ENCODE measurements at regions not wholly inside any gene's neighbourhood (a gene's known extent, or its start where the extent isn't known, plus 50 kb on each side); places are given as distances from the start of the nearest gene placed in this dataset.
"Not testable (repeated sequence)": the region's sequence is repeated elsewhere in the genome, so short reads cannot be mapped to it uniquely, and the experiment has no call there.

DNA sequence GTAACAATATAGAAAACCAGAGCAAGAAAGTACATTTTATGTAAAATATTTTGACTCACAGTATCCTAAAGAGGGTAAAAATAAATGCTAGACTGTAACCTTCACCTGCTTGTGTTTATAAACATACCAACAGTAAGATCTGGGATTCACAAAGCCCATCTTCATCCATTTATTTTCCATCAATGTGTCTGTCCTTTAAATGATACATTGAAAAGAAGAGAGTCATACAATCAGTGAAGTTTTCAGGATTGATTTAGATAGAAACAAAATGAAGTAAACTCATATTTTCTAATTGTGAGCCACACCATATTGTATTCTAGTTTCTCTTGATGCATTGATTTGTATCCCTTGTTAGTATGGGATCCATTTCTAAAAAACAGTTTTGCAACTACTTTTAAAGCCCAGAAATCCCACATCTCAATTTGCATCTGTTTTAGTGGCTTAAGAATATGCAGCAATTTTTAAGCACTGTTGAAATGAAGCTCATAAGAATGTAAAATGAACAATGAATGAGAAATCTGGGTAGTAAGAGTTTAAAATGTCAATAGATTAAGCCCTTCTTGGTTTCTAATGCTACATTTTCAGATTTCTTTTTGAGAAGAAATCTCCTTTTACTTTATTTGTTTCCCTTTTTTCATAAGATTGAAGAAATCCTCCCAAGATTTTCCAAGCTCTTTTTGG, 548.1 kb upstream of the ADGRL2 start:
- H3K4me1 Mint-ChIP-seq (ENCODE audit: low read depth): no peaks in the 10 kb centered on the region
- no peak overlapping the region for H3K4me3 ChIP-seq (ENCODE audit: low read length)
- intact Hi-C loops (cut with DNase I, micrococcal nuclease): no loop called here
- peaks cover 9% of the 10 kb centered on the region for H3K9me3 Mint-ChIP-seq
- H3K36me3 ChIP-seq (ENCODE audit: insufficient read depth, low read length): no peaks in the 10 kb centered on the region
- ATAC-seq (ENCODE audit: poor library complexity) (no peak), DNase-seq (no peak)
- no peak overlapping the region for H3K4me3 Mint-ChIP-seq
- TF ChIP-seq, protein P1, sequence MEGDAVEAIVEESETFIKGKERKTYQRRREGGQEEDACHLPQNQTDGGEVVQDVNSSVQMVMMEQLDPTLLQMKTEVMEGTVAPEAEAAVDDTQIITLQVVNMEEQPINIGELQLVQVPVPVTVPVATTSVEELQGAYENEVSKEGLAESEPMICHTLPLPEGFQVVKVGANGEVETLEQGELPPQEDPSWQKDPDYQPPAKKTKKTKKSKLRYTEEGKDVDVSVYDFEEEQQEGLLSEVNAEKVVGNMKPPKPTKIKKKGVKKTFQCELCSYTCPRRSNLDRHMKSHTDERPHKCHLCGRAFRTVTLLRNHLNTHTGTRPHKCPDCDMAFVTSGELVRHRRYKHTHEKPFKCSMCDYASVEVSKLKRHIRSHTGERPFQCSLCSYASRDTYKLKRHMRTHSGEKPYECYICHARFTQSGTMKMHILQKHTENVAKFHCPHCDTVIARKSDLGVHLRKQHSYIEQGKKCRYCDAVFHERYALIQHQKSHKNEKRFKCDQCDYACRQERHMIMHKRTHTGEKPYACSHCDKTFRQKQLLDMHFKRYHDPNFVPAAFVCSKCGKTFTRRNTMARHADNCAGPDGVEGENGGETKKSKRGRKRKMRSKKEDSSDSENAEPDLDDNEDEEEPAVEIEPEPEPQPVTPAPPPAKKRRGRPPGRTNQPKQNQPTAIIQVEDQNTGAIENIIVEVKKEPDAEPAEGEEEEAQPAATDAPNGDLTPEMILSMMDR (IDR thresholded peaks at IDR 0.05): no peak
- no peaks in the 10 kb centered on the region for H3K27me3 Mint-ChIP-seq
- H3K27ac Mint-ChIP-seq: no peak overlapping the region
- CTCF ChIA-PET: no interaction called here
- H3K4me1 ChIP-seq (ENCODE audit: insufficient read depth, low read length): no peaks in the 10 kb centered on the region
- POLR2A ChIA-PET: no interaction called here
- no peaks in the 10 kb centered on the region for H3K27me3 ChIP-seq (ENCODE audit: control insufficient read depth in 1 of 2, insufficient read depth in 2 of 2, low read length in 2 of 2)
- H3K36me3 Mint-ChIP-seq (ENCODE audit: low read depth): no peaks in the 10 kb centered on the region
- H3K9me3 ChIP-seq (ENCODE audit: control insufficient read depth in 1 of 2, insufficient read depth in 1 of 2, low read length in 2 of 2): no peaks in the 10 kb centered on the region
- H3K27ac ChIP-seq (ENCODE audit: low read depth in 1 of 2, low read length in 2 of 2): no peak overlapping the region

DNA sequence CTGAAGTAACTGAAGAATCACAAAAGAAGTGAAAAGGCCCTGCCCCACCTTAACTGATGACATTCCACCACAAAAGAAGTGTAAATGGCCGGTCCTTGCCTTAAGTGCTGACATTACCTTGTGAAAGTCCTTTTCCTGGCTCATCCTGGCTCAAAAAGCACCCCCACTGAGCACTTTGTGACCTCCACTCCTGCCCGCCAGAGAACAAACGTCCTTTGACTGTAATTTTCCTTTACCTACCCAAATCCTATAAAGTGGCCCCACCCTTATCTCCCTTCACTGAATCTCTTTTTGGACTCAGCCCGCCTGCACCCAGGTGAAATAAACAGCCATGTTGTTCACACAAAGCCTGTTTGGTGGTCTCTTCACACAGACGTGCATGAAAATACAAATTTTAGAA, 549.9 kb upstream of the ADGRL2 start:
- H3K4me1 Mint-ChIP-seq (ENCODE audit: low read depth); H3K4me3 Mint-ChIP-seq; ATAC-seq (ENCODE audit: poor library complexity); H3K27ac Mint-ChIP-seq; DNase-seq; H3K4me3 ChIP-seq (ENCODE audit: low read length); H3K36me3 ChIP-seq (ENCODE audit: insufficient read depth, low read length); H3K27me3 Mint-ChIP-seq; H3K9me3 ChIP-seq (ENCODE audit: control insufficient read depth in 1 of 2, insufficient read depth in 1 of 2, low read length in 2 of 2); H3K27me3 ChIP-seq (ENCODE audit: control insufficient read depth in 1 of 2, insufficient read depth in 2 of 2, low read length in 2 of 2); H3K9me3 Mint-ChIP-seq; H3K36me3 Mint-ChIP-seq (ENCODE audit: low read depth); POLR2A ChIA-PET; H3K27ac ChIP-seq (ENCODE audit: low read depth in 1 of 2, low read length in 2 of 2); CTCF ChIA-PET; H3K4me1 ChIP-seq (ENCODE audit: insufficient read depth, low read length); intact Hi-C loops (cut with DNase I, micrococcal nuclease): not testable (repeated sequence)

DNA sequence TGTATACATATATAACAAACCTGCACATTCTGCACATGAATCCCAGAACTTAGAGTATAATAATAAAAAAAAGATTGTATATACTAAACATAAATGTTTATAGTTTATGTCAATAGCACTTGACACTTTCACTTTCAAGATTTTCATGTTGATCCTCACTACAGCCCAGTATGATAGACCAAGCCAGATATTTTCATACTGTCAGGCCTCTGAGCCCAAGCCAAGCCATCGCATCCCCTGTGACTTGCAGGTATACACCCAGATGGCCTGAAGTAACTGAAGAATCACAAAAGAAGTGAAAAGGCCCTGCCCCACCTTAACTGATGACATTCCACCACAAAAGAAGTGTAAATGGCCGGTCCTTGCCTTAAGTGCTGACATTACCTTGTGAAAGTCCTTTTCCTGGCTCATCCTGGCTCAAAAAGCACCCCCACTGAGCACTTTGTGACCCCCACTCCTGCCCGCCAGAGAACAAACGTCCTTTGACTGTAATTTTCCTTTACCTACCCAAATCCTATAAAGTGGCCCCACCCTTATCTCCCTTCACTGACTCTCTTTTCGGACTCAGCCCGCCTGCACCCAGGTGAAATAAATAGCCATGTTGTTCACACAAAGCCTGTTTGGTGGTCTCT, 555.5 kb upstream of the ADGRL2 start:
- CTCF ChIA-PET; POLR2A ChIA-PET; ATAC-seq (ENCODE audit: poor library complexity); H3K4me1 Mint-ChIP-seq (ENCODE audit: low read depth); H3K4me3 Mint-ChIP-seq; H3K4me3 ChIP-seq (ENCODE audit: low read length); H3K27me3 Mint-ChIP-seq; H3K36me3 ChIP-seq (ENCODE audit: insufficient read depth, low read length); H3K27ac Mint-ChIP-seq; H3K36me3 Mint-ChIP-seq (ENCODE audit: low read depth); H3K27me3 ChIP-seq (ENCODE audit: control insufficient read depth in 1 of 2, insufficient read depth in 2 of 2, low read length in 2 of 2); H3K4me1 ChIP-seq (ENCODE audit: insufficient read depth, low read length); H3K9me3 ChIP-seq (ENCODE audit: control insufficient read depth in 1 of 2, insufficient read depth in 1 of 2, low read length in 2 of 2); intact Hi-C loops (cut with DNase I, micrococcal nuclease); H3K27ac ChIP-seq (ENCODE audit: low read depth in 1 of 2, low read length in 2 of 2); DNase-seq: not testable (repeated sequence)
- peaks cover 19% of the 10 kb centered on the region for H3K9me3 Mint-ChIP-seq

DNA sequence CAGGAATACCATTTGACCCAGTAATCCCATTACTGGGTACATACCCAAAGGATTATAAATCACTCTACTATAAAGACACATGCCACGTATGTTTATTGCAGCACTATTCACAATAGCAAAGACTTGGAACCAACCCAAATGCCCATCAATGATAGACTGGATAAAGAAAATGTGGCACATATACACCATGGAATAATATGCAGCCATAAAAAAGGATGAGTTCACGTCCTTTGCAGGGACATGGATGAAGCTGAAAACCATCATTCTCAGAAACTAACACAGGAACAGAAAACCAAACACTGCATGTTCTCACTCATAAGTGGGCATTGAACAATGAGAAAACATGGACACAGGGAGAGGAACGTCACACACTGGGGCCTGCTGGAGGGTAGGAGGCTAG, 556.1 kb upstream of the ADGRL2 start:
- H3K4me3 Mint-ChIP-seq; H3K4me3 ChIP-seq (ENCODE audit: low read length); POLR2A ChIA-PET; ATAC-seq (ENCODE audit: poor library complexity); H3K36me3 ChIP-seq (ENCODE audit: insufficient read depth, low read length); H3K4me1 ChIP-seq (ENCODE audit: insufficient read depth, low read length); DNase-seq; CTCF ChIA-PET; H3K27me3 Mint-ChIP-seq; H3K27ac ChIP-seq (ENCODE audit: low read depth in 1 of 2, low read length in 2 of 2); H3K9me3 ChIP-seq (ENCODE audit: control insufficient read depth in 1 of 2, insufficient read depth in 1 of 2, low read length in 2 of 2); H3K4me1 Mint-ChIP-seq (ENCODE audit: low read depth); H3K36me3 Mint-ChIP-seq (ENCODE audit: low read depth); H3K27ac Mint-ChIP-seq; intact Hi-C loops (cut with DNase I, micrococcal nuclease); H3K27me3 ChIP-seq (ENCODE audit: control insufficient read depth in 1 of 2, insufficient read depth in 2 of 2, low read length in 2 of 2): not testable (repeated sequence)
- peaks cover 18% of the 10 kb centered on the region for H3K9me3 Mint-ChIP-seq
